ENCODE measurements at regions not wholly inside any gene's neighbourhood (a gene's known extent, or its start where the extent isn't known, plus 50 kb on each side); places are given as distances from the start of the nearest gene placed in this dataset.

DNA sequence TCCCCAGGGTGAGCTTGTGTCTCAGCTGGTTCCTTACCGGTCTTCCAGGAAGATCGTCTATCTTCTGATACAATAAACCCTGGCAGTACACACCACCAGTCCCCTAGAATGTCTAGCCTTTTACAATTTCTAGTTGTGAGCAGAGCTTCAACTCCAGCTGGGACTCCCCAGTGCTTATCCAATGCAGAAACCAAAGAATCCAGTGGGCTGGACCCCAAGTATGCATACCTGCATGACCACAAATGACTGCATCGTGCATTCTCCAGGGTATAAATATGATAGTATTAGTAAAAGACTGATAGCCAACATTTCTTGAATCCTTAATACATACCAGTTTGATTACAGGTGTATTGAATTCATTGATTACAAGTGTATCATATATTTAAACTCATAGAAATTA is 176.0 kb downstream of the SATB1 start:
- POLR2A ChIA-PET: no interaction called here
- CTCF ChIA-PET: interaction anchor here (0.9 kb wide), 1 partner anchor 8 kb away, joined by 3 read pairs; no protein-coding TSS in a partner anchor
- Histone ChIP-seq H3K9ac (ENCODE audit: low read length) (no peak overlapping the region), H3K4me3 (ENCODE audit: control extremely low read depth in 1 of 5, extremely low read depth in 1 of 5, insufficient read depth in 1 of 5, low read depth in 2 of 5, low read length in 4 of 5) (no peak overlapping the region), H3K9me3 (ENCODE audit: control extremely low read depth in 1 of 3, control insufficient read depth in 2 of 3, insufficient read depth in 1 of 3, low read length in 2 of 3) (no peaks in the 10 kb centered on the region), H3K4me2 (replicated peaks; ENCODE audit: low read depth, low read length, poor library complexity, severe bottlenecking) (no peak overlapping the region), H3K79me2 (ENCODE audit: control insufficient read depth, insufficient read depth, low read length) (no peaks in the 10 kb centered on the region), H3K4me1 (ENCODE audit: control insufficient read depth in 2 of 2, insufficient read depth in 2 of 2, low read length in 2 of 2) (no peaks in the 10 kb centered on the region), H3K27me3 (replicated peaks in 1 of 4; ENCODE audit: control extremely low read depth in 1 of 4, control insufficient read depth in 3 of 4, insufficient read depth in 4 of 4, low read length in 3 of 4) (no peaks in the 10 kb centered on the region), H4K20me1 (ENCODE audit: control insufficient read depth, insufficient read depth, low read length, poor library complexity, severe bottlenecking) (no peaks in the 10 kb centered on the region), H3K27ac (ENCODE audit: low read length in 2 of 2) (no peak overlapping the region), H3K36me3 (replicated peaks in 1 of 2; ENCODE audit: control extremely low read depth in 1 of 2, control insufficient read depth in 1 of 2, extremely low read depth in 1 of 2, insufficient read depth in 2 of 2, low read length in 1 of 2) (no peaks in the 10 kb centered on the region), H2AFZ (ENCODE audit: insufficient read depth, low read depth, low read length, poor library complexity, severe bottlenecking) (no peak overlapping the region)
- H3K27ac Mint-ChIP-seq: no peak overlapping the region
- H3K9me3 Mint-ChIP-seq (ENCODE audit: insufficient read depth): no peaks in the 10 kb centered on the region
- DNase-seq: no peak
- no peak overlapping the region for H3K4me3 Mint-ChIP-seq
- peaks cover 6% of the 10 kb centered on the region for H3K4me1 Mint-ChIP-seq
- no peak for ATAC-seq (ENCODE audit: low read depth)
- H3K27me3 Mint-ChIP-seq: no peaks in the 10 kb centered on the region
- intact Hi-C loops (cut with micrococcal nuclease): no loop called here
- TF ChIP-seq, protein P1, sequence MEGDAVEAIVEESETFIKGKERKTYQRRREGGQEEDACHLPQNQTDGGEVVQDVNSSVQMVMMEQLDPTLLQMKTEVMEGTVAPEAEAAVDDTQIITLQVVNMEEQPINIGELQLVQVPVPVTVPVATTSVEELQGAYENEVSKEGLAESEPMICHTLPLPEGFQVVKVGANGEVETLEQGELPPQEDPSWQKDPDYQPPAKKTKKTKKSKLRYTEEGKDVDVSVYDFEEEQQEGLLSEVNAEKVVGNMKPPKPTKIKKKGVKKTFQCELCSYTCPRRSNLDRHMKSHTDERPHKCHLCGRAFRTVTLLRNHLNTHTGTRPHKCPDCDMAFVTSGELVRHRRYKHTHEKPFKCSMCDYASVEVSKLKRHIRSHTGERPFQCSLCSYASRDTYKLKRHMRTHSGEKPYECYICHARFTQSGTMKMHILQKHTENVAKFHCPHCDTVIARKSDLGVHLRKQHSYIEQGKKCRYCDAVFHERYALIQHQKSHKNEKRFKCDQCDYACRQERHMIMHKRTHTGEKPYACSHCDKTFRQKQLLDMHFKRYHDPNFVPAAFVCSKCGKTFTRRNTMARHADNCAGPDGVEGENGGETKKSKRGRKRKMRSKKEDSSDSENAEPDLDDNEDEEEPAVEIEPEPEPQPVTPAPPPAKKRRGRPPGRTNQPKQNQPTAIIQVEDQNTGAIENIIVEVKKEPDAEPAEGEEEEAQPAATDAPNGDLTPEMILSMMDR (IDR thresholded peaks at IDR 0.05): no peak
- TF ChIP-seq EZH2 (IDR thresholded peaks at IDR 0.05; ENCODE audit: borderline replicate concordance, insufficient read depth, low read depth, low read length, poor library complexity, severe bottlenecking): no peak
- WGBS (ENCODE audit: insufficient coverage): 100% methylated on average over 2 of the region's 3 CpGs

DNA sequence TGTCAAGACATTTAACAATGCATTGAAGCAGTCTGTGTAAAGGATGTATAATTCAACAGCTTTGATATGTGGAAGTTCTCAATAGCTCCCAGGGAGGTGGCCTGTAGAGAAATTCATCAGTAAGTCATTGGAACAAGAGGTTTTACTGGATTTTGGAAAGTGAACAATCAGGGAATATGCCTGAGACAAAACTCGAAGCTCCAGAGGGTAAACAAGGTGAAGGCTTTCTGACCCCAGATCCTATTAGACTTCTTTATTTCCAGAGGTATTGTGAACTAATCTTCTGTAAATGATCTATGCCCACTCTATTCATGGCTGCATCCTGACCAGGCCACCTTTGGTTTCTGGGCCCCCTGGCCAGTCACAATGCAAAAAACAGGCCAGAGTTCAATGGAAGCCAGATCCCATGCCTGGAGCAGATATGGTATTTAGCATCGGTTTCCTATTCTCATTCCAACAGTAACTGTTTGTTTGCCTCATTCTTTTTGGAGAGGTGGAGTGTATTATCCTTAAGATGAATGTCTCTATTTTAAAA is 177.3 kb downstream of the SATB1 start:
- Histone ChIP-seq H3K4me1 (ENCODE audit: control insufficient read depth in 2 of 2, insufficient read depth in 2 of 2, low read length in 2 of 2) (no peaks in the 10 kb centered on the region), H3K27ac (ENCODE audit: low read length in 2 of 2) (no peak overlapping the region), H3K79me2 (ENCODE audit: control insufficient read depth, insufficient read depth, low read length) (no peaks in the 10 kb centered on the region), H2AFZ (ENCODE audit: insufficient read depth, low read depth, low read length, poor library complexity, severe bottlenecking) (no peak overlapping the region), H3K36me3 (replicated peaks in 1 of 2; ENCODE audit: control extremely low read depth in 1 of 2, control insufficient read depth in 1 of 2, extremely low read depth in 1 of 2, insufficient read depth in 2 of 2, low read length in 1 of 2) (no peaks in the 10 kb centered on the region), H3K9ac (ENCODE audit: low read length) (no peak overlapping the region), H3K27me3 (replicated peaks in 1 of 4; ENCODE audit: control extremely low read depth in 1 of 4, control insufficient read depth in 3 of 4, insufficient read depth in 4 of 4, low read length in 3 of 4) (no peaks in the 10 kb centered on the region), H4K20me1 (ENCODE audit: control insufficient read depth, insufficient read depth, low read length, poor library complexity, severe bottlenecking) (no peaks in the 10 kb centered on the region), H3K4me3 (ENCODE audit: control extremely low read depth in 1 of 5, extremely low read depth in 1 of 5, insufficient read depth in 1 of 5, low read depth in 2 of 5, low read length in 4 of 5) (no peak overlapping the region), H3K9me3 (ENCODE audit: control extremely low read depth in 1 of 3, control insufficient read depth in 2 of 3, insufficient read depth in 1 of 3, low read length in 2 of 3) (no peaks in the 10 kb centered on the region), H3K4me2 (replicated peaks; ENCODE audit: low read depth, low read length, poor library complexity, severe bottlenecking) (no peak overlapping the region)
- TF ChIP-seq, protein P1 (IDR thresholded peaks at IDR 0.05): no peak
- no peak for TF ChIP-seq EZH2 (IDR thresholded peaks at IDR 0.05; ENCODE audit: borderline replicate concordance, insufficient read depth, low read depth, low read length, poor library complexity, severe bottlenecking)
- H3K27me3 Mint-ChIP-seq: no peaks in the 10 kb centered on the region
- DNase-seq: no peak
- CTCF ChIA-PET: no interaction called here
- H3K27ac Mint-ChIP-seq: no peak overlapping the region
- no peak overlapping the region for H3K4me3 Mint-ChIP-seq
- intact Hi-C loops (cut with micrococcal nuclease): no loop called here
- H3K4me1 Mint-ChIP-seq: peaks cover 5% of the 10 kb centered on the region
- no peak for ATAC-seq (ENCODE audit: low read depth)
- POLR2A ChIA-PET: no interaction called here
- no peaks in the 10 kb centered on the region for H3K9me3 Mint-ChIP-seq (ENCODE audit: insufficient read depth)
- WGBS (ENCODE audit: insufficient coverage): no CpG with 5 or more reads among the region's 2 CpGs

All from B cell (primary cell).